ENCODE measurements at regions not wholly inside any gene's neighbourhood (a gene's known extent, or its start where the extent isn't known, plus 50 kb on each side); places are given as distances from the start of the nearest gene placed in this dataset.

GRCh38 chr11:121909596-121909995 is 206.4 kb downstream of the BLID start:
- no peaks in the 10 kb centered on the region for H3K9me3 ChIP-seq (ENCODE audit: control insufficient read depth, insufficient read depth, low read depth, low read length)
- H3K4me1 ChIP-seq (ENCODE audit: control insufficient read depth, insufficient read depth, low read length) = no peaks in the 10 kb centered on the region
- H3K36me3 ChIP-seq (ENCODE audit: control insufficient read depth, insufficient read depth, low read length) = no peaks in the 10 kb centered on the region
- intact Hi-C loops (cut with micrococcal nuclease; ENCODE audit: unreplicated experiment) = no loop called here
- no TSS peak for BruUV-seq (replicated peaks)
- ChIA-PET CTCF (no interaction called here), POLR2A (no interaction called here)
- in situ Hi-C loops (cut with HindIII; ENCODE audit: low pct_unique_long_range_greater_than_20kb, low sequenced_read_pairs) = no loop called here
- no peak for DNase-seq (ENCODE audit: low read depth, low spot score)
- ATAC-seq = no peak
- no peak for TF ChIP-seq REST (IDR thresholded peaks at IDR 0.05; ENCODE audit: insufficient read depth in 1 of 2, low read depth in 2 of 2, low read length in 1 of 2)
- TF ChIP-seq, protein P1, sequence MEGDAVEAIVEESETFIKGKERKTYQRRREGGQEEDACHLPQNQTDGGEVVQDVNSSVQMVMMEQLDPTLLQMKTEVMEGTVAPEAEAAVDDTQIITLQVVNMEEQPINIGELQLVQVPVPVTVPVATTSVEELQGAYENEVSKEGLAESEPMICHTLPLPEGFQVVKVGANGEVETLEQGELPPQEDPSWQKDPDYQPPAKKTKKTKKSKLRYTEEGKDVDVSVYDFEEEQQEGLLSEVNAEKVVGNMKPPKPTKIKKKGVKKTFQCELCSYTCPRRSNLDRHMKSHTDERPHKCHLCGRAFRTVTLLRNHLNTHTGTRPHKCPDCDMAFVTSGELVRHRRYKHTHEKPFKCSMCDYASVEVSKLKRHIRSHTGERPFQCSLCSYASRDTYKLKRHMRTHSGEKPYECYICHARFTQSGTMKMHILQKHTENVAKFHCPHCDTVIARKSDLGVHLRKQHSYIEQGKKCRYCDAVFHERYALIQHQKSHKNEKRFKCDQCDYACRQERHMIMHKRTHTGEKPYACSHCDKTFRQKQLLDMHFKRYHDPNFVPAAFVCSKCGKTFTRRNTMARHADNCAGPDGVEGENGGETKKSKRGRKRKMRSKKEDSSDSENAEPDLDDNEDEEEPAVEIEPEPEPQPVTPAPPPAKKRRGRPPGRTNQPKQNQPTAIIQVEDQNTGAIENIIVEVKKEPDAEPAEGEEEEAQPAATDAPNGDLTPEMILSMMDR (IDR thresholded peaks at IDR 0.05) = no peak
- TF ChIP-seq POLR2AphosphoS5 (IDR thresholded peaks at IDR 0.05; ENCODE audit: low read depth, low read length) = no peak
- no peak for TF ChIP-seq SIN3A (IDR thresholded peaks at IDR 0.05; ENCODE audit: borderline replicate concordance, insufficient read depth, low read depth, low read length)
- TF ChIP-seq TCF7L2 (IDR thresholded peaks at IDR 0.05; ENCODE audit: low read depth, low read length) = no peak
- H3K27ac ChIP-seq (ENCODE audit: low read length) = no peak overlapping the region
- no peak overlapping the region for H3K4me3 ChIP-seq (ENCODE audit: low read depth in 2 of 2, low read length in 2 of 2)
- H3K27me3 ChIP-seq (ENCODE audit: control insufficient read depth, insufficient read depth, low read length) = no peaks in the 10 kb centered on the region; the same call in 1 of the 2 replicates

GRCh38 chr11:121907379-121907778 is 208.6 kb downstream of the BLID start:
- DNase-seq (ENCODE audit: low read depth, low spot score) (no peak), ATAC-seq (no peak)
- no peaks in the 10 kb centered on the region for H3K9me3 ChIP-seq (ENCODE audit: control insufficient read depth, insufficient read depth, low read depth, low read length)
- BruUV-seq (replicated peaks) = no TSS peak
- no peaks in the 10 kb centered on the region for H3K36me3 ChIP-seq (ENCODE audit: control insufficient read depth, insufficient read depth, low read length)
- H3K27ac ChIP-seq (ENCODE audit: low read length) = no peak overlapping the region
- POLR2A ChIA-PET = no interaction called here
- no peak for TF ChIP-seq SIN3A (IDR thresholded peaks at IDR 0.05; ENCODE audit: borderline replicate concordance, insufficient read depth, low read depth, low read length)
- CTCF ChIA-PET = no interaction called here
- H3K4me1 ChIP-seq (ENCODE audit: control insufficient read depth, insufficient read depth, low read length) = no peaks in the 10 kb centered on the region
- intact Hi-C loops (cut with micrococcal nuclease; ENCODE audit: unreplicated experiment) (no loop called here), in situ Hi-C loops (cut with HindIII; ENCODE audit: low pct_unique_long_range_greater_than_20kb, low sequenced_read_pairs) (no loop called here)
- H3K4me3 ChIP-seq (ENCODE audit: low read depth in 2 of 2, low read length in 2 of 2) = no peak overlapping the region
- no peaks in the 10 kb centered on the region; the same call in 1 of the 2 replicates for H3K27me3 ChIP-seq (ENCODE audit: control insufficient read depth, insufficient read depth, low read length)

DNA sequence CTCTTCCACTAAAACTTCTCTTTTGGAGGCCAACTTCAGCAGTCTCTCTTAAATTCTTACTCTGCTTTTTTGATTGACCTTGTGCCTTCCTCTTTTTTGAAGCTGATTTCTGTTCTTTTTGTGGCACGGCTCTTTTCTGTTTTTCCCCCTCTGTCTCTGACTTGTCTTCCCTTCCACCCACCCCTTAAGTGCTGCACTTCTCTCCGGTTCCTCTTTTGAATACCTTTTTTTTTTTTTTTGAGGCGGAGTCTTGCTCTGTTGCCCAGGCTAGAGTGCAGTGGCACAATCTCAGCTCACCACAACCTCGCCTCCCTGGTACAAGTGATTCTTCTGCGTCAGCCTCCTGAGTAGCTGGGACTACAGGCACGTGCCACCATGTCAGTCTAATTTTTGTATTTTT is 211.9 kb downstream of the BLID start:
- POLR2A ChIA-PET = no interaction called here
- no TSS peak for BruUV-seq (replicated peaks)
- Histone ChIP-seq H3K4me3 (ENCODE audit: low read depth in 2 of 2, low read length in 2 of 2) (no peak overlapping the region), H3K27ac (ENCODE audit: low read length) (no peak overlapping the region), H3K4me1 (ENCODE audit: control insufficient read depth, insufficient read depth, low read length) (no peaks in the 10 kb centered on the region), H3K27me3 (ENCODE audit: control insufficient read depth, insufficient read depth, low read length) (no peaks in the 10 kb centered on the region), H3K9me3 (ENCODE audit: control insufficient read depth, insufficient read depth, low read depth, low read length) (no peaks in the 10 kb centered on the region), H3K36me3 (ENCODE audit: control insufficient read depth, insufficient read depth, low read length) (no peaks in the 10 kb centered on the region)
- CTCF ChIA-PET = no interaction called here
- intact Hi-C loops (cut with micrococcal nuclease; ENCODE audit: unreplicated experiment) (no loop called here), in situ Hi-C loops (cut with HindIII; ENCODE audit: low pct_unique_long_range_greater_than_20kb, low sequenced_read_pairs) (no loop called here)
- DNase-seq (ENCODE audit: low read depth, low spot score) (no peak), ATAC-seq (no peak)
- TF ChIP-seq SIN3A (IDR thresholded peaks at IDR 0.05; ENCODE audit: borderline replicate concordance, insufficient read depth, low read depth, low read length) = no peak
- TF ChIP-seq TCF7L2 (IDR thresholded peaks at IDR 0.05; ENCODE audit: low read depth, low read length) = no peak
- no peak for TF ChIP-seq POLR2AphosphoS5 (IDR thresholded peaks at IDR 0.05; ENCODE audit: low read depth, low read length)

Data from Panc1 (cell line).